VCaP (cell line): ENCODE measurements at regions not wholly inside any gene's neighbourhood (a gene's known extent, or its start where the extent isn't known, plus 50 kb on each side); places are given as distances from the start of the nearest gene placed in this dataset.

Experiments used
- H3K27ac ChIP-seq: fragments of 450-650 bp; 2 replicates; pipeline ENCODE4 v1.5.1; 2017
- CTCF ChIP-seq: fragments of 450-650 bp; conservative IDR thresholded peaks from 2 replicates; pipeline ENCODE4 v1.5.1; 2017; ENCODE audit warnings: mild to moderate bottlenecking, moderate library complexity

- no peak for TF ChIP-seq CTCF
Observed at GRCh38 chr16:47916266-47916665, 239.5 kb downstream of the ABCC12 start.

DNA sequence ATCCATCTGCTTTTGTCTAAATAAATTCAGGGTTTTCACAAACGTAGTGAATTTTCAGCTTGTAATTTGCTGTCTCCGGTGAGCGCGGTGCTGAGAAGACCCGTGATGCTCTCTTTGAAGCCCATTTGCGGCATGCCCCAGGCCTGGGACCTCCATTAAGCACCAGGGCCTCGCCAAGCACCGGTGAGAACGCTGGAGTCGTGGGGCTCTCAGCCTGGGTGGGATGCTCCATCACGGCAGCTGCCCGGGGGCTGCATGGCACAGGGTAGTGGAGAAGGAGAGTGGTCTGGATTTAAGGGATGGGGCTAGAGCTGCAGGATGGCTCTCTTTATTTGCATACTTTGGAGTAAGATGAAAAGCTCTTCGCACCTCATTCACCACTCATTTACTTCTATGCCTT lies 248.7 kb downstream of the ABCC12 start:
- no peak for TF ChIP-seq CTCF
- no peak overlapping the region for H3K27ac ChIP-seq

More at GRCh38 chr16:47916266-47916665, 239.5 kb downstream of the ABCC12 start:
- H3K27ac ChIP-seq: no peak overlapping the region

GRCh38 chr16:47905771-47906170 lies 250.0 kb downstream of the ABCC12 start:
- TF ChIP-seq CTCF: no peak

DNA sequence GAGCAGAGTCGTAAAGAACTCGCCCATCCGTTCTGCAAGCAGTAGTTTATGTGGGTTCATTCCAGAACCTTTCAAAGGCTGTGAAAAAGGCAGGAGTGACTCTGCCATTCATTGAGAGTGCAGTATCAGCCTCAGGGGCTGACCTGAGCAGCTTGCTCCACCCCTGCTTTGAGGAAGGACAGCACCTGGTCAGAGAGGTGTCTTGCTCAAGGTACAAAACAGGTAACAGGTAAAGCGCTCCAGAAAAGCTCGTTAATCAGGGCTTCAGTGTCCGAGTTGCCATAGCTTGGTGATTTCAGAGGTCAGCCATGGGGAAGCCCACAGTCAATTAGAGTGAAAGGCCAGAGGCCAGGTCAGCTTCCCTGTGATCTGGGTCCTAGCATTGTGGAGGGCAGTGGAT lies 251.1 kb downstream of the ABCC12 start:
- no peak for TF ChIP-seq CTCF
- H3K27ac ChIP-seq: no peak overlapping the region

More at GRCh38 chr16:47905771-47906170, 250.0 kb downstream of the ABCC12 start:
- H3K27ac ChIP-seq: no peak overlapping the region

GRCh38 chr16:47903470-47903869 lies 252.3 kb downstream of the ABCC12 start:
- no peak for TF ChIP-seq CTCF
- H3K27ac ChIP-seq: no peak overlapping the region

DNA sequence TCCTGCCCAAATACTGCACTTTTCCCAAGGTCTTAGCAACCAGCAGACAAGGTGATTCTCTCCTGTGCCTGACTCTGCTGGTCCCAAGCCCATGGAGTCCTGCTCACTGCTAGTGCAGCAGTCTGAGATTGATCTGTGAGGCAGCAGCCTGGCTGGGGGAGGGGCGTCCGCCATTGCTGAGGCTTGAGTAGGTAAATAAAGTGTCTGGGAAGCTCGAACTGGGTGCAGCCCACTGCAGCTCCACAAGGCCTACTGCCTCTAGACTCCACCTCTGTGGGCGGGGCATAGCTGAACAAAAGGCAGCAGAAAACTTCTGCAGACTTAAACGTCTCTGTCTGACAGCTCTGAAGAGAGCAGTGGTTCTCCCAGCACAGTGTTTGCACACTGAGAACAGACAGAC lies 258.7 kb downstream of the ABCC12 start:
- H3K27ac ChIP-seq: peak overlapping the region; percentile 38

DNA sequence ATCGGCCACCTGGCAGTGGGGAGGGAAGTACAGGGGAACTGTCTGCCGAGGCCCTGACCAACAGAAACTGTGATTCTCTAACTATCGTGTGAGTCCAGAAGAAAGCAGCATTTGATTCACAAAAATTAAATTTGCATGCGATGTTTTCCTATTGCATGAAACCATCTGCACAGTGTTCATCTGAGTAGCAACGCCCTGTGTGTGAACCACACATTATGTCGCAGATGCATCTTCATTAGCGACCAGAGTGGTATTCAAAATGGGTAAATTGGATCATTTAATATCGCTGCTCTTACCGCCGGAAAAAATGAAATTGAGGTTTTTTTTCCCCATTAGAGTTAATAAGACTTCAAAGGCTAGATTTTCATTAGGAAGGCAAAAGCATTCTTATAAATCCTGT lies 260.6 kb downstream of the ABCC12 start:
- no peak overlapping the region for H3K27ac ChIP-seq
- TF ChIP-seq CTCF: no peak

DNA sequence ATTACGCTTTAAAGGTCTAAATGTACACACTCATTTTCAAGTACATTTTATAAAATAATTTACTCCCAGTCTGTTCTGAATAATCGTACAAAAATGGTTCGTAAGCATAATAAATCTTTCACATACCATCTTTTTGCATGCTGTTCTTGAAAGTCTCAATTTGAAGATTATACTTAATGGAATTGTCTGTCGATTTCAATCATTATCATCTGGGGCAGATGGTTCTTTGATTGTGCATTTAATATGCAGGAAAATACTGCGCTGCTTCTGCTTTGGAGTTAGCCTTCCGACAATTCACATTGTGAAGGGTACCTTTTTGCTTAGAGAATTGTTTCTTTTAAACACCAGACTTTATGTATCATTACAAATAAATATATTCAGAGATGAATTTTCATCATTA lies 262.8 kb downstream of the ABCC12 start:
- no peak for TF ChIP-seq CTCF
- no peak overlapping the region for H3K27ac ChIP-seq
